ENCODE measurements at regions not wholly inside any gene's neighbourhood (a gene's known extent, or its start where the extent isn't known, plus 50 kb on each side); places are given as distances from the start of the nearest gene placed in this dataset.

DNA sequence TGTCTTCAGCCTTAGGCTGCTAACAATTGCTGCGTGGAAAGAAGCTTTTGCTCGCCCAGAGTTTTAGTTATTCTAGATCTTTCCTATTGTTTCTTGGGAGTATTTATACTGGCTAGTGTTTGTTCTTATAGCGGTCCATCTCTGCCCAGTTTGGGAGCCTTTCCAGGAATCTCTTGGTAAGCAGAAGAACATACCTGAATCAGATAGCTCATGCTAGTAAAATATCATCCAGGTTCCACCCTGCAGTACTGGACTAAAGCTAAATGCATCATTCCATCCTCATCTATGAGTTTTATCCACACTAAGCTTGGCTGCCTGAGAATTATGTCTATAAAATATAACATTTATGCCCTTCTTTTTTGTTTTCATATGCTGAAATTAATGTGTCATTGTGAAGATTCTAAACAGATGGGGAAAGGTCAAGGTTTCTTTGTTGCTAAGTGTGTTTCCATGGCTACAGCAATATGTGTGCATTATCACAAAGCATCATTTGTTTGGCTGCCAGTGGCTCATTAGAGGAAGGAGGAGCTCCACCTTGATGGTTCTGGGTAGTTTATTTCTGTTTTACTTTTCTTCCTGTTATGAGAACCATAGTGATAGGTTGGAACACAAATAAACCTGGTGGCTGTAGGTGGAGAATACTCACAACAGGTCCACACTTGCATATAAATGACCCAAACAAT is 182.8 kb downstream of the PIK3C3 start:
- TF ChIP-seq, protein P1, sequence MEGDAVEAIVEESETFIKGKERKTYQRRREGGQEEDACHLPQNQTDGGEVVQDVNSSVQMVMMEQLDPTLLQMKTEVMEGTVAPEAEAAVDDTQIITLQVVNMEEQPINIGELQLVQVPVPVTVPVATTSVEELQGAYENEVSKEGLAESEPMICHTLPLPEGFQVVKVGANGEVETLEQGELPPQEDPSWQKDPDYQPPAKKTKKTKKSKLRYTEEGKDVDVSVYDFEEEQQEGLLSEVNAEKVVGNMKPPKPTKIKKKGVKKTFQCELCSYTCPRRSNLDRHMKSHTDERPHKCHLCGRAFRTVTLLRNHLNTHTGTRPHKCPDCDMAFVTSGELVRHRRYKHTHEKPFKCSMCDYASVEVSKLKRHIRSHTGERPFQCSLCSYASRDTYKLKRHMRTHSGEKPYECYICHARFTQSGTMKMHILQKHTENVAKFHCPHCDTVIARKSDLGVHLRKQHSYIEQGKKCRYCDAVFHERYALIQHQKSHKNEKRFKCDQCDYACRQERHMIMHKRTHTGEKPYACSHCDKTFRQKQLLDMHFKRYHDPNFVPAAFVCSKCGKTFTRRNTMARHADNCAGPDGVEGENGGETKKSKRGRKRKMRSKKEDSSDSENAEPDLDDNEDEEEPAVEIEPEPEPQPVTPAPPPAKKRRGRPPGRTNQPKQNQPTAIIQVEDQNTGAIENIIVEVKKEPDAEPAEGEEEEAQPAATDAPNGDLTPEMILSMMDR (IDR thresholded peaks at IDR 0.05; ENCODE audit: insufficient read depth, low read depth, low read length, missing control alignments), result no peak
- no peak for DNase-seq (ENCODE audit: low read depth)
- no peak overlapping the region for H3K4me3 ChIP-seq (ENCODE audit: low read depth, low read length)

DNA sequence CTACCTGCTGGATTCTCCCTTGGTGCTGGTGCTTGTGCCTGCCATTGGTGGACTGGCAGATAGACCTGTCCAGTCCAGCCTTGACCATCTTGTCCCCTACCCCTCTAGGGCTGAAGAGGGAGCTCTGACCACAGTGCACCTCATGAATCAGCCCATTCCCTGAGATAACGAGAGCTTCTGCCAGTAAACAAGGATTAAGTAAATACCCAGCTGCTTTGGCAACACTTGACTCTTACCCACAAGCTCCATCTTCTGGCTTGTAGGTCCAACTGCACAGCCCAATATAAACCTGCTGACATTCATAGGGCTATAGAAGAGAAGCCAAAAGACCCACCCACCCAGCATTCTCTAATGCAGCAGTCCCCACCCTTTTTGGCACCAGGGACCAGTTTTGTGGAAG is 186.4 kb downstream of the PIK3C3 start:
- H3K4me3 ChIP-seq (ENCODE audit: low read depth, low read length), result no peak overlapping the region
- DNase-seq (ENCODE audit: low read depth), result no peak
- TF ChIP-seq, protein P1 (IDR thresholded peaks at IDR 0.05; ENCODE audit: insufficient read depth, low read depth, low read length, missing control alignments), result no peak

DNA sequence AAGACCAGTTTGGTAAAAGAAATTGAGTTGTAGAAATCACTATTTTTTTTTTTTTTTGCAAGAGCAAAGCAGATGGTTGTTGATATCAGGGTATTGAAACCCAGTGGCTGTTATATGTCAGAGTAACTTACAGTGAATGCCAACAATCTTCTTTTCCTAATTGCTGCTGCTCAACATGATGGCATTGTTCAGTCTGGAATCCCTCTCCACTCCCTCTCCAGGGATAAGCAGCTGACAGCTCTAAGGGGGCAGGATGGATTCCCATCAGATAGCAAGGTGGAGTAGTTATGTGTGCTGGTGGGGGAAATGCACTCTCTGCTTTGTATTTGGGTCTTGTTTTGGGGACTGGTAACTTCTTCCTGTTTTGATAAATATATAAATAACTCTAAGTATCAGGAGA is 200.0 kb downstream of the PIK3C3 start:
- TF ChIP-seq, protein P1 (IDR thresholded peaks at IDR 0.05; ENCODE audit: insufficient read depth, low read depth, low read length, missing control alignments), result no peak
- no peak for DNase-seq (ENCODE audit: low read depth)
- no peak overlapping the region for H3K4me3 ChIP-seq (ENCODE audit: low read depth, low read length)

DNA sequence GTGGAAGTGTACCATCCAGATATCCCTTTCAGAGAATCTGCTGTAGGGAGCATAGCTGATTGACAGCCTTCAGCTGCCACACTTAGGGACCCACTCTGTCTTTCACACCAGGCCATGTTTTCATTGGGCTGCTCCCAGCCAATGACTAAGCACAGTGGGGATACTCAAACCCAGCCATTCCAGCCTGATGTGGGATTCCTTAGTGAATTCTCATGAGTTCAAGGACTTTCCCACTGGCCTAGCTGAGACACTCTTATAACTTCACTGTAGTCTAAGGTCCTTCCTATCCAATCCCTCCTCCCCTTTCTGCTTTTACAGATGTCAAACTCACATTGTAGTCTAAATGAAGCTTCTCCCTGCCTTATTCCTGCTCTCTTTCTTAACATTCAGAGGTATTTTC is 201.2 kb downstream of the PIK3C3 start:
- DNase-seq (ENCODE audit: low read depth), result no peak
- TF ChIP-seq, protein P1 (IDR thresholded peaks at IDR 0.05; ENCODE audit: insufficient read depth, low read depth, low read length, missing control alignments), result no peak
- H3K4me3 ChIP-seq (ENCODE audit: low read depth, low read length), result no peak overlapping the region

DNA sequence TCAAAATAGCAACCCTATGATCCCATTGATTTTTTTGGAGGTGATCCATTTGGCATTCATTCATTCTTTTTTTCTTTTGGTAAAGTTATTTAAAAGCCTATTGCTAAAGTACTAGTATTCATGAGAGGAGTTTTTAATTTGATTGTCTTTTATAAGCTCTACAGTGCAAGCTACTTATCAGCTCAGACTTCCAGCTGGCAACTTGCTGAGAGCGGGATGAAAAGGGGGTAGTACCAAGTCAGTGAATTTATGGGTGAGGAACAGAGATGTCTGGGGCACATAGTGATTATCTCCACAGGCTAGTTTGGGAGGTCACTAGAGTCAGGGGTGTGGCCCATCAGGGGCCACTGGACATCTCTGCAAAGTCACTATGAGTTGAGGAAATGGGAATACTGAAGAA is 202.4 kb downstream of the PIK3C3 start:
- H3K4me3 ChIP-seq (ENCODE audit: low read depth, low read length), result no peak overlapping the region
- TF ChIP-seq, protein P1 (IDR thresholded peaks at IDR 0.05; ENCODE audit: insufficient read depth, low read depth, low read length, missing control alignments), result no peak
- DNase-seq (ENCODE audit: low read depth), result no peak

DNA sequence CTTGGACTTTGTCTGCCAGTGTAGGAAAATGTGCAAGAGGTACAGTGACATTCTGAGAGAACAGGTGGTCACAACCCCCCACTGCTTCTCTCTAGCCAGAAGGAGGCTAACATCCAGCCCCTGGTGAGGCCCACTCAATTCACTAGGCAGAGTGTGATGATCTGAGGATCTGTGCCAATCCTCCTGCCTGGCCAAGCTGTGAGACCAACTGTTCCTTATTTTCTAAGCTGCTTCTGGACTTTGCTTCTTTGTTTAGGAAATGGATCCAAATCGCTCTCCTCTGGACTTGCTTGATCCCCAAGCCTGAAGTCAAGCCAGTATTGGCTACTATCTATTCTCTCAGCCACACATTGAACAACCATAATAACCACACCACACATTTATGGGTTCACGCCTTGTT is 202.8 kb downstream of the PIK3C3 start:
- TF ChIP-seq, protein P1 (IDR thresholded peaks at IDR 0.05; ENCODE audit: insufficient read depth, low read depth, low read length, missing control alignments), result no peak
- no peak overlapping the region for H3K4me3 ChIP-seq (ENCODE audit: low read depth, low read length)
- DNase-seq (ENCODE audit: low read depth), result no peak

DNA sequence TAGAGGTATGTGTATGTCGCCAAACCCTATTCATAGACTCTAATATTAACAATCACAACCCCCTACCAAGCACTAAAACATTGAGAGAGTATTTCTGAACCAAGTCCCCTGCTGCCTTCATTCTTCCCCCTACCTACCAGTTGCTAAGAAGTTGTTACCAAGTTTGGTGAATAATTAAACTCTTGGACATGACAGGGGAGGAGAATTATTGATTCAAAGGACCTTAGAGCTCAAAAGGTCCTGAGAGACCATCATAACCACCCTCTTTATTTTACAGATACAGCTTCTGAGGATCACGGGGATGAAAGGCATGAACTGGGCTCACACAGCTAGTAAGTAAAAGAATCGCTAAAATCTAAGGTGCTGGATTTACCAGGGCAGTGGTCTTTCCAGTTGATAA is 204.1 kb downstream of the PIK3C3 start:
- H3K4me3 ChIP-seq (ENCODE audit: low read depth, low read length), result no peak overlapping the region
- TF ChIP-seq, protein P1 (IDR thresholded peaks at IDR 0.05; ENCODE audit: insufficient read depth, low read depth, low read length, missing control alignments), result no peak
- DNase-seq (ENCODE audit: low read depth), result no peak
